ENCODE measurements at regions not wholly inside any gene's neighbourhood (a gene's known extent, or its start where the extent isn't known, plus 50 kb on each side); places are given as distances from the start of the nearest gene placed in this dataset.

DNA sequence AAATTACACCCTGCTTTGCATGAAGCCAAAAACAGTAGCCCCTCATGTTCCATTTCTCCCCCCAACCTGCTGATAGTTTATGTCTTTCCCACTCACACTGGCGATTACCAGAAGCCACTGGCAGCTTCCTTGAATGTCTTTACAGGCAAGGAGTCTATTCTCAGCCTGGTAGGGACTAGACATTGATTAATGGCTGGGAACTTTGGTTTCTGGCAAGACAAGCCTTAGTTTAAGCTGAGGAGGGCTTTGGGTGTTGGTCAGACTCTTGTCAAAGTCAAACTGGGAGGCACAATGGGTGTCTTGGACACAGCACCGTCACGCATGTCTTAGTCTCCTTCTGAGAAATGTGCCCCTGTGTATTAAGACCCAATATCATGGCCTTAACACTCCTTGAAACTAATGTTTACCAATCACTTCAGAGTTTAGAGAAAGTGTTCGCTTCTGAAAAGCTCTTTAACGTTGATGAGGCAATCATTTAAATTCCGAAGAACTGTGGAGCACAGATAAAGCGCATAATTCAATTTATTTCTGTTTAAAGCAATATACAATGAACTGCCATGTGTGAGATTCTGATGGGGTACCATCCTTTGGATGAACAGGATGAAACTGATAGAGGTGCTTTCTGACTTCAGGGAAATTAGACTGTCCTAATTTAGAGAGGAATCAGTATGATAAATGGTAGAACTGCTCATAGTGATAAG lies 53.9 kb upstream of the CPEB4 start:
- Histone ChIP-seq H3K27me3 (replicated peaks in 1 of 4; ENCODE audit: control insufficient read depth in 3 of 4, extremely low read depth in 1 of 4, insufficient read depth in 3 of 4, low read length in 3 of 4) (no peaks in the 10 kb centered on the region), H3K23me2 (ENCODE audit: low read depth, low read length) (no peaks in the 10 kb centered on the region), H2BK12ac (ENCODE audit: low read depth, low read length) (no peak overlapping the region), H3K79me1 (ENCODE audit: low read depth, low read length) (no peaks in the 10 kb centered on the region), H2BK15ac (ENCODE audit: low read length) (no peak overlapping the region), H4K91ac (replicated peaks; ENCODE audit: insufficient read length, low read length) (no peak overlapping the region), H2AK5ac (ENCODE audit: low read depth, low read length) (no peak overlapping the region), H4K5ac (ENCODE audit: insufficient read length, low read depth, low read length) (no peak overlapping the region), H3K14ac (ENCODE audit: insufficient read length) (no peak overlapping the region), H3K9ac (replicated peaks in 1 of 4; ENCODE audit: extremely low read depth in 1 of 4, low read depth in 3 of 4, low read length in 3 of 4) (no peak overlapping the region), H3K36me3 (ENCODE audit: control insufficient read depth in 2 of 4, insufficient read depth in 4 of 4, low read length in 3 of 4) (no peaks in the 10 kb centered on the region), H4K8ac (ENCODE audit: extremely low read depth, insufficient read depth, low read length) (no peak overlapping the region), H3K4me2 (ENCODE audit: insufficient read depth in 1 of 2, low read depth in 2 of 2, low read length in 2 of 2) (no peak overlapping the region), H2BK5ac (ENCODE audit: low read depth, low read length) (no peak overlapping the region), H3K4me1 (replicated peaks in 1 of 4; ENCODE audit: control insufficient read depth in 3 of 4, insufficient read depth in 4 of 4, low read length in 3 of 4) (no peaks in the 10 kb centered on the region), H2AFZ (ENCODE audit: low read length) (no peak overlapping the region), H3K79me2 (ENCODE audit: control insufficient read depth in 1 of 2, insufficient read depth in 2 of 2, low read length in 2 of 2) (no peaks in the 10 kb centered on the region), H3K4me3 (ENCODE audit: extremely low read depth in 1 of 4, insufficient read depth in 2 of 4, low read depth in 3 of 4, low read length in 4 of 4) (no peak overlapping the region), H3K23ac (ENCODE audit: insufficient read length) (no peak overlapping the region), H2BK120ac (replicated peaks; ENCODE audit: low read depth, low read length) (no peak overlapping the region), H3K9me3 (ENCODE audit: insufficient read depth in 2 of 2, low read depth in 1 of 2, low read length in 1 of 2) (no peaks in the 10 kb centered on the region), H4K20me1 (replicated peaks in 1 of 2; ENCODE audit: control insufficient read depth in 1 of 2, insufficient read depth in 2 of 2, low read length in 2 of 2) (no peaks in the 10 kb centered on the region), H3K27ac (ENCODE audit: low read depth, low read length) (no peak overlapping the region), H3K18ac (ENCODE audit: extremely low read depth, low read length) (no peak overlapping the region), H3K4ac (replicated peaks; ENCODE audit: insufficient read length, low read depth, low read length) (no peak overlapping the region), H2BK20ac (ENCODE audit: low read length) (no peak overlapping the region), H3K56ac (replicated peaks; ENCODE audit: insufficient read length, low read depth, low read length) (no peak overlapping the region)
- CTCF ChIA-PET (ENCODE audit: partially characterized antibody): interaction anchor here (1.0 to 2.6 kb wide), 3 partner anchors 8 to 200 kb away, joined by 3 to 10 read pairs (median 3); no protein-coding TSS in a partner anchor
- POLR2A ChIA-PET (ENCODE audit: partially characterized antibody): interaction anchor here (0.6 kb wide), 1 partner anchor 26 kb away, joined by 3 read pairs; no protein-coding TSS in a partner anchor
- TF ChIP-seq, protein P1, sequence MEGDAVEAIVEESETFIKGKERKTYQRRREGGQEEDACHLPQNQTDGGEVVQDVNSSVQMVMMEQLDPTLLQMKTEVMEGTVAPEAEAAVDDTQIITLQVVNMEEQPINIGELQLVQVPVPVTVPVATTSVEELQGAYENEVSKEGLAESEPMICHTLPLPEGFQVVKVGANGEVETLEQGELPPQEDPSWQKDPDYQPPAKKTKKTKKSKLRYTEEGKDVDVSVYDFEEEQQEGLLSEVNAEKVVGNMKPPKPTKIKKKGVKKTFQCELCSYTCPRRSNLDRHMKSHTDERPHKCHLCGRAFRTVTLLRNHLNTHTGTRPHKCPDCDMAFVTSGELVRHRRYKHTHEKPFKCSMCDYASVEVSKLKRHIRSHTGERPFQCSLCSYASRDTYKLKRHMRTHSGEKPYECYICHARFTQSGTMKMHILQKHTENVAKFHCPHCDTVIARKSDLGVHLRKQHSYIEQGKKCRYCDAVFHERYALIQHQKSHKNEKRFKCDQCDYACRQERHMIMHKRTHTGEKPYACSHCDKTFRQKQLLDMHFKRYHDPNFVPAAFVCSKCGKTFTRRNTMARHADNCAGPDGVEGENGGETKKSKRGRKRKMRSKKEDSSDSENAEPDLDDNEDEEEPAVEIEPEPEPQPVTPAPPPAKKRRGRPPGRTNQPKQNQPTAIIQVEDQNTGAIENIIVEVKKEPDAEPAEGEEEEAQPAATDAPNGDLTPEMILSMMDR (IDR thresholded peaks at IDR 0.05; ENCODE audit: control extremely low read depth in 1 of 3, insufficient read depth in 1 of 3, low read depth in 1 of 3, low read length in 3 of 3): no peak
- TF ChIP-seq CHD1 (IDR thresholded peaks at IDR 0.05; ENCODE audit: low read depth, low read length) (no peak), SUZ12 (IDR thresholded peaks at IDR 0.05; ENCODE audit: low read length) (no peak), CBX8 (IDR thresholded peaks at IDR 0.05; ENCODE audit: borderline replicate concordance, low read depth, low read length) (no peak), TEAD4 (IDR thresholded peaks at IDR 0.05; ENCODE audit: low read depth, low read length) (no peak), MAX (IDR thresholded peaks at IDR 0.05) (no peak), ZNF274 (IDR thresholded peaks at IDR 0.05; ENCODE audit: borderline replicate concordance, extremely low read depth, low read length) (no peak), RXRA (IDR thresholded peaks at IDR 0.05; ENCODE audit: insufficient read depth, low read depth, low read length) (no peak), KDM1A (IDR thresholded peaks at IDR 0.05; ENCODE audit: borderline replicate concordance, low read length) (no peak), GTF2F1 (IDR thresholded peaks at IDR 0.05; ENCODE audit: borderline replicate concordance, low read depth, low read length) (no peak), FOSL1 (IDR thresholded peaks at IDR 0.05; ENCODE audit: insufficient read depth, low read depth, low read length) (no peak)
- FAIRE-seq: no peak
- DNase-seq (ENCODE audit: low read depth in 1 of 2, low spot score in 2 of 2): no peak
- 79% methylated on average over 7 of the region's 7 CpGs; no CpG with 5 or more reads in 1 of the 2 experiments for WGBS, 2 experiments (ENCODE audit: extremely low coverage in 1 of 2, insufficient coverage in 1 of 2, insufficient read length in 1 of 2, insufficient replicate concordance in 2 of 2, low coverage in 1 of 2, low lambda C conversion rate in 2 of 2, missing lambda C conversion rate in 1 of 2)
